COLO668 (cell line): ENCODE measurements at regions not wholly inside any gene's neighbourhood (a gene's known extent, or its start where the extent isn't known, plus 50 kb on each side); places are given as distances from the start of the nearest gene placed in this dataset.
"Not testable (repeated sequence)": the region's sequence is repeated elsewhere in the genome, so short reads cannot be mapped to it uniquely, and the experiment has no call there.

ENCODE experiments used
- DNase-seq: peaks from one replicate; lab custom pipeline; 2025; ENCODE audit not compliant: unreplicated experiment; lab: John Stamatoyannopoulos, UW

GRCh38 chr19:28701491-28701890 lies 511.5 kb downstream of the UQCRFS1 start:
- no peak for DNase-seq

GRCh38 chr19:28700176-28700575 lies 512.8 kb downstream of the UQCRFS1 start:
- no peak for DNase-seq

GRCh38 chr19:28697308-28697707 lies 515.6 kb downstream of the UQCRFS1 start:
- DNase-seq, result no peak

GRCh38 chr19:28694812-28695211 lies 518.1 kb downstream of the UQCRFS1 start:
- DNase-seq, result no peak

- no peak for DNase-seq
Measured at GRCh38 chr19:28691683-28692082, 521.3 kb downstream of the UQCRFS1 start.

GRCh38 chr19:28689464-28689863 lies 523.5 kb downstream of the UQCRFS1 start:
- not testable (repeated sequence) for DNase-seq

- DNase-seq, result no peak
Measured at GRCh38 chr19:28687296-28687695, 525.7 kb downstream of the UQCRFS1 start.

GRCh38 chr19:28686756-28687155 lies 526.2 kb downstream of the UQCRFS1 start:
- DNase-seq, result no peak

- DNase-seq, result no peak
Measured at GRCh38 chr19:28685802-28686201, 527.1 kb downstream of the UQCRFS1 start.

GRCh38 chr19:28685077-28685476 lies 527.9 kb downstream of the UQCRFS1 start:
- not testable (repeated sequence) for DNase-seq

GRCh38 chr19:28680111-28680510 lies 532.8 kb downstream of the UQCRFS1 start:
- DNase-seq, result no peak

- no peak for DNase-seq
Measured at GRCh38 chr19:28670836-28671235, 542.1 kb downstream of the UQCRFS1 start.

GRCh38 chr19:28669804-28670203 lies 543.1 kb downstream of the UQCRFS1 start:
- DNase-seq, result no peak

GRCh38 chr19:28667348-28667977 lies 545.5 kb downstream of the UQCRFS1 start:
- no peak for DNase-seq

GRCh38 chr19:28665748-28666147 lies 547.2 kb downstream of the UQCRFS1 start:
- DNase-seq, result no peak

- no peak for DNase-seq
Measured at GRCh38 chr19:28656644-28657043, 556.3 kb downstream of the UQCRFS1 start.

- DNase-seq, result no peak
Measured at GRCh38 chr19:28655054-28655453, 557.9 kb downstream of the UQCRFS1 start.

GRCh38 chr19:28652765-28653164 lies 560.2 kb downstream of the UQCRFS1 start:
- no peak for DNase-seq

- DNase-seq, result no peak
Measured at GRCh38 chr19:28646629-28647028, 566.3 kb downstream of the UQCRFS1 start.

- no peak for DNase-seq
Measured at GRCh38 chr19:28644169-28644775, 568.7 kb downstream of the UQCRFS1 start.

- DNase-seq, result no peak
Measured at GRCh38 chr19:28642787-28643683, 569.9 kb downstream of the UQCRFS1 start.

GRCh38 chr19:28641395-28641794 lies 571.6 kb downstream of the UQCRFS1 start:
- DNase-seq, result no peak
